Right lobe of liver (tissue), 4 donors: ENCODE measurements at regions not wholly inside any gene's neighbourhood (a gene's known extent, or its start where the extent isn't known, plus 50 kb on each side); places are given as distances from the start of the nearest gene placed in this dataset.

Experiments used
- POLR2A ChIP-seq: fragments of 450-650 bp; IDR thresholded peaks from one replicate; pipeline ENCODE4 v1.6.1; 2017; ENCODE audit warnings: antibody characterized with exemption, mild to moderate bottlenecking
- TF ChIP-seq, protein P1 (sequence below), 4 donors: fragments of 200-600 bp in 3 of 4; fragments of 450-650 bp in 1 of 4; IDR thresholded peaks; one replicate each; pipeline versions ENCODE4 v1.5.1 to v1.8.0; 2016 to 2022; ENCODE audit warnings: antibody characterized with exemption in 4 of 4, mild to moderate bottlenecking in 2 of 4
- donor health status: DM: no; HTN: no; CAD: no.
- donor health status: DM: no; HTN: no; CAD: no.
- donor health status: DM: no; HTN: yes; CAD: no.

DNA sequence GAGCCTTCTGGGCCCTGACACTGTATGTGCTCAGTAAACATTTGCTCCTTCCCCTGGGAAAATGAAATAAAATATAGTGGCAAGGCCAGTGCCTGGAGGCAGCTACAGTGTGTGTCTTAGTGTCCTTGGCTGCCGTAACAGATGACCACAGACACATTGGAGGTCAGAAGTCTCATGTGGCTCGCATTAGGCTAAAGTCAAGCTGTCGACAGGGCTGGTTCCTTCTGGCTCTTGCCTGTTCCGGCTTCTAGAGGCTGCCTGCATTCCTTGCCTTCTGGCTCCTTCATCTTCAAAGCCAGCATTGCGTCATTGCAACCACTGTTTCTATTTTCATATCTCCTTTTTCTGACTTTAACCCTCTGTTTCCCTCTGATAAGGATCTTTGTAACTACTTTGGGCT is 83.6 kb upstream of the STX18 start:
- TF ChIP-seq, protein P1, sequence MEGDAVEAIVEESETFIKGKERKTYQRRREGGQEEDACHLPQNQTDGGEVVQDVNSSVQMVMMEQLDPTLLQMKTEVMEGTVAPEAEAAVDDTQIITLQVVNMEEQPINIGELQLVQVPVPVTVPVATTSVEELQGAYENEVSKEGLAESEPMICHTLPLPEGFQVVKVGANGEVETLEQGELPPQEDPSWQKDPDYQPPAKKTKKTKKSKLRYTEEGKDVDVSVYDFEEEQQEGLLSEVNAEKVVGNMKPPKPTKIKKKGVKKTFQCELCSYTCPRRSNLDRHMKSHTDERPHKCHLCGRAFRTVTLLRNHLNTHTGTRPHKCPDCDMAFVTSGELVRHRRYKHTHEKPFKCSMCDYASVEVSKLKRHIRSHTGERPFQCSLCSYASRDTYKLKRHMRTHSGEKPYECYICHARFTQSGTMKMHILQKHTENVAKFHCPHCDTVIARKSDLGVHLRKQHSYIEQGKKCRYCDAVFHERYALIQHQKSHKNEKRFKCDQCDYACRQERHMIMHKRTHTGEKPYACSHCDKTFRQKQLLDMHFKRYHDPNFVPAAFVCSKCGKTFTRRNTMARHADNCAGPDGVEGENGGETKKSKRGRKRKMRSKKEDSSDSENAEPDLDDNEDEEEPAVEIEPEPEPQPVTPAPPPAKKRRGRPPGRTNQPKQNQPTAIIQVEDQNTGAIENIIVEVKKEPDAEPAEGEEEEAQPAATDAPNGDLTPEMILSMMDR (IDR thresholded peaks at IDR 0.05), result no peak
- no peak for TF ChIP-seq POLR2A
